ENCODE measurements at regions not wholly inside any gene's neighbourhood (a gene's known extent, or its start where the extent isn't known, plus 50 kb on each side); places are given as distances from the start of the nearest gene placed in this dataset.

GRCh38 chr10:3464760-3465405 lies 292.3 kb upstream of the PITRM1 start:
- DNase-seq = no peak
- 43 to 58% methylated on average over 9 of the region's 9 CpGs for WGBS, 2 donors

DNA sequence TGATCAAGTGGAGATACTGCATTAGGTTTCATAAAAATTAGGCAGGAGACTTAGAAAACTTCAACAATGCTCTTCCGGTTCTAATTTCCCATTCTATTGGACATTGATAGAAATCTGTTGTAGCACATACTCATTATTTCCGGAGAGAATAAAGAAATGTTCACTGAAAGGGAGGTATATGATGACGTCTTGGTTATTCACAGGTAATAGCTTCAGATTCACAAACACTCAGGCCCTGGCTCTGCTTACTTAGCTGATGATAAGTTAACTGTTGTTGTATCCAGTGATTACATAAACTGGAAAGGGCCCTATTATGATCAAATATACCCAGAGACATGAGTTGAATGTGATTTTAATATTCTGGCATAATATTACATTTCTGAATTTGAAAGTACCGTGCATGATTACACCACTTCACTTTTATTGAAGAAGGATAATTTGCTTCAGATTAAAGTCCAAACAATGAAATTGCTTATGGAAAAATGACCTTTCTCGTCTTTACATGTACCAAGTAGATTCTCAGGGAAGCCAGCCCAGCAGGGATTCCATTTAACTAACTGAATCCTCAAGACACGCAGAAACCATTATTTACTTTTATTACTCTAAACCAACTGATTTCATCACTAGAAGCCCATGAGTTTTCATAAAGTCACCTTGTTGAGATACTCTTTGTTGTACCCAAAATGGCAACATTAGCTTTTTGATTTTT lies 288.0 kb upstream of the PITRM1 start:
- Histone ChIP-seq H3K27ac (no peak overlapping the region), H3K36me3 (no peaks in the 10 kb centered on the region), H3K4me1 (peaks cover 2 to 15% (median 12%) of the 10 kb centered on the region in 3 donors), H3K27me3 (no peaks in the 10 kb centered on the region), H3K4me3 (no peak overlapping the region), H3K9me3 (no peaks in the 10 kb centered on the region)
- TF ChIP-seq, protein P1, sequence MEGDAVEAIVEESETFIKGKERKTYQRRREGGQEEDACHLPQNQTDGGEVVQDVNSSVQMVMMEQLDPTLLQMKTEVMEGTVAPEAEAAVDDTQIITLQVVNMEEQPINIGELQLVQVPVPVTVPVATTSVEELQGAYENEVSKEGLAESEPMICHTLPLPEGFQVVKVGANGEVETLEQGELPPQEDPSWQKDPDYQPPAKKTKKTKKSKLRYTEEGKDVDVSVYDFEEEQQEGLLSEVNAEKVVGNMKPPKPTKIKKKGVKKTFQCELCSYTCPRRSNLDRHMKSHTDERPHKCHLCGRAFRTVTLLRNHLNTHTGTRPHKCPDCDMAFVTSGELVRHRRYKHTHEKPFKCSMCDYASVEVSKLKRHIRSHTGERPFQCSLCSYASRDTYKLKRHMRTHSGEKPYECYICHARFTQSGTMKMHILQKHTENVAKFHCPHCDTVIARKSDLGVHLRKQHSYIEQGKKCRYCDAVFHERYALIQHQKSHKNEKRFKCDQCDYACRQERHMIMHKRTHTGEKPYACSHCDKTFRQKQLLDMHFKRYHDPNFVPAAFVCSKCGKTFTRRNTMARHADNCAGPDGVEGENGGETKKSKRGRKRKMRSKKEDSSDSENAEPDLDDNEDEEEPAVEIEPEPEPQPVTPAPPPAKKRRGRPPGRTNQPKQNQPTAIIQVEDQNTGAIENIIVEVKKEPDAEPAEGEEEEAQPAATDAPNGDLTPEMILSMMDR (IDR thresholded peaks at IDR 0.05) = no peak
- no peak for TF ChIP-seq POLR2A (IDR thresholded peaks at IDR 0.05)
- 80 to 82% methylated on average over 6 of the region's 6 CpGs for WGBS, 2 donors
- no peak for DNase-seq
- intact Hi-C loops (cut with DNase I) = loop anchor here (10.0 kb wide), 1 partner anchor 324 kb away; the partner anchor contains the start of gene KLF6

More at GRCh38 chr10:3464760-3465405, 292.3 kb upstream of the PITRM1 start:
- Histone ChIP-seq H3K27ac (peak overlapping the region; percentile 76 to 97 (median 90)), H3K36me3 (no peaks in the 10 kb centered on the region), H3K4me1 (peaks cover 27 to 58% (median 42%) of the 10 kb centered on the region in 3 donors), H3K9me3 (no peaks in the 10 kb centered on the region), H3K27me3 (no peaks in the 10 kb centered on the region), H3K4me3 (no peak overlapping the region)
- intact Hi-C loops (cut with DNase I) = loop anchor here (10.0 kb wide), 1 partner anchor 320 kb away; the partner anchor contains the start of gene KLF6
- no peak for TF ChIP-seq POLR2A (IDR thresholded peaks at IDR 0.05)
- TF ChIP-seq, protein P1 (IDR thresholded peaks at IDR 0.05) = no peak

- intact Hi-C loops (cut with DNase I) = no loop called here
- TF ChIP-seq, protein P1 (IDR thresholded peaks at IDR 0.05) = no peak
- TF ChIP-seq POLR2A (IDR thresholded peaks at IDR 0.05) = no peak
- Histone ChIP-seq H3K9me3 (no peaks in the 10 kb centered on the region), H3K36me3 (no peaks in the 10 kb centered on the region), H3K4me1 (peaks cover 7 to 27% (median 24%) of the 10 kb centered on the region in 3 donors), H3K4me3 (no peak overlapping the region), H3K27me3 (no peaks in the 10 kb centered on the region), H3K27ac (no peak overlapping the region)
- 71 to 83% methylated on average over 13 of the region's 13 CpGs for WGBS, 2 donors
- DNase-seq = no peak
Measured at GRCh38 chr10:3455385-3456334, 283.1 kb upstream of the PITRM1 start.

DNA sequence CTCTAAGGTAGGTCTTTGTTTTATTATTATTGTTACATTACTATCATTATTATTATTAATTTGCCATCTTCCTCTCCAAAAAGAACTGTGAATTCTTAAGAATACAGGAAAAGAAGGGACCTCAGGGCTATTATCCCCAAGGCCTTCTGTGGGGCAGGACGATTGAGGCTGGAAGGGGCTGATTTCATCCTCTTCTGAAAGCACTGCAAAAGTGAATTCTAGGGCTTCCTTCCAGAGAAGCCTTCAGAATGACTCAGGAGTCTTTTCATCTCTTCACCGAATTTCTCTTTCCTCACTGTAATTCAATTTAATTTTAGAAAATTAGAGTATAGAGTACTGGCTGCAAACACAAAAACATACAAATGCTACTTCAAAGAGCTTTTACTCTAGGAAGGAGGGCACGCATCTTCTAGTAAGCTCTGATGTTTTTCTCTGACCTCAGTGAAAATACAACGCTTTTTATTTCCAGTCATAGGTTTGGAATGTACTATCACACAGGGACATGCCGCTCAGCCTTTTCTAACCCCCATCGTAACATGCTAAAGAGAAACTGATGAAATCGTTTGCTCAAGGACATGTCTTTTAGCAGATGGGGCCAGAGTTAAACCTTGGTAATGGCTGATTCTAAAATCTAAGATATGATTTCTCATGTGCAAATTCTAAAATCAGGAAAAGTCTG lies 280.2 kb upstream of the PITRM1 start:
- intact Hi-C loops (cut with DNase I) = no loop called here
- H3K4me3 ChIP-seq = peak overlapping the region in 1 of 4 donors; percentile 30
- H3K9me3 ChIP-seq = no peaks in the 10 kb centered on the region
- TF ChIP-seq, protein P1 (IDR thresholded peaks at IDR 0.05) = no peak
- no peak for TF ChIP-seq POLR2A (IDR thresholded peaks at IDR 0.05)
- H3K27me3 ChIP-seq = no peaks in the 10 kb centered on the region
- peak overlapping the region; percentile 49 to 87 (median 82) for H3K27ac ChIP-seq
- no peaks in the 10 kb centered on the region for H3K36me3 ChIP-seq
- DNase-seq = no peak
- WGBS, 2 donors = 32 to 39% methylated on average over 7 of the region's 7 CpGs
- H3K4me1 ChIP-seq = peaks cover 7 to 27% (median 24%) of the 10 kb centered on the region in 3 donors
